HEK293 (cell line): ENCODE measurements at regions not wholly inside any gene's neighbourhood (a gene's known extent, or its start where the extent isn't known, plus 50 kb on each side); places are given as distances from the start of the nearest gene placed in this dataset.

Experiments
- MZF1 ChIP-seq: fragments of 450-650 bp; formaldehyde crosslinking; IDR thresholded peaks from 2 replicates; pipeline ENCODE4 v1.5.1; 2017; ENCODE audit warnings: missing biosample characterization, missing genetic modification characterization, borderline replicate concordance
- TCF7L2 ChIP-seq: IDR thresholded peaks from 2 replicates; pipeline ENCODE4 v1.6.1; 2011; ENCODE audit warnings: low read depth, mild to moderate bottlenecking, inconsistent platforms, low read length, moderate library complexity, borderline replicate concordance
- ZNF274 ChIP-seq, 2 experiments: fragments of 200-500 bp in 1 of 2; fragments of 450-650 bp in 1 of 2; sonication (Bioruptor generic) in 1 of 2; formaldehyde crosslinking in 1 of 2; IDR thresholded peaks; 2 replicates each; pipeline versions ENCODE4 v1.5.1 to v1.6.1; 2014 to 2016; ENCODE audit warnings: borderline replicate concordance in 1 of 2, inconsistent platforms in 1 of 2, low read length in 1 of 2, missing biosample characterization in 1 of 2, missing genetic modification characterization in 1 of 2
- TF ChIP-seq, protein P1 (sequence below): fragments of 450-650 bp; formaldehyde crosslinking; IDR thresholded peaks from 2 replicates; pipeline ENCODE4 v1.5.1; 2016; ENCODE audit warnings: missing biosample characterization, missing genetic modification characterization

GRCh38 chr11:81059356-81059755, 1618.5 kb upstream of the TENM4 start:
- TF ChIP-seq, protein P1, sequence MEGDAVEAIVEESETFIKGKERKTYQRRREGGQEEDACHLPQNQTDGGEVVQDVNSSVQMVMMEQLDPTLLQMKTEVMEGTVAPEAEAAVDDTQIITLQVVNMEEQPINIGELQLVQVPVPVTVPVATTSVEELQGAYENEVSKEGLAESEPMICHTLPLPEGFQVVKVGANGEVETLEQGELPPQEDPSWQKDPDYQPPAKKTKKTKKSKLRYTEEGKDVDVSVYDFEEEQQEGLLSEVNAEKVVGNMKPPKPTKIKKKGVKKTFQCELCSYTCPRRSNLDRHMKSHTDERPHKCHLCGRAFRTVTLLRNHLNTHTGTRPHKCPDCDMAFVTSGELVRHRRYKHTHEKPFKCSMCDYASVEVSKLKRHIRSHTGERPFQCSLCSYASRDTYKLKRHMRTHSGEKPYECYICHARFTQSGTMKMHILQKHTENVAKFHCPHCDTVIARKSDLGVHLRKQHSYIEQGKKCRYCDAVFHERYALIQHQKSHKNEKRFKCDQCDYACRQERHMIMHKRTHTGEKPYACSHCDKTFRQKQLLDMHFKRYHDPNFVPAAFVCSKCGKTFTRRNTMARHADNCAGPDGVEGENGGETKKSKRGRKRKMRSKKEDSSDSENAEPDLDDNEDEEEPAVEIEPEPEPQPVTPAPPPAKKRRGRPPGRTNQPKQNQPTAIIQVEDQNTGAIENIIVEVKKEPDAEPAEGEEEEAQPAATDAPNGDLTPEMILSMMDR (tag by site-specific recombination), result no peak
- TF ChIP-seq MZF1 (tag by site-specific recombination) (no peak), ZNF274 (IDR thresholded peaks at IDR 0.05; ENCODE audit: low read length) (no peak), ZNF274 (tag by site-specific recombination; IDR thresholded peaks at IDR 0.05; ENCODE audit: borderline replicate concordance) (no peak), TCF7L2 (no peak)
